OCI-LY7 (cell line): ENCODE measurements at regions not wholly inside any gene's neighbourhood (a gene's known extent, or its start where the extent isn't known, plus 50 kb on each side); places are given as distances from the start of the nearest gene placed in this dataset.

Source experiments
- EZH2phosphoT487 ChIP-seq: fragments of 200-600 bp; sonication (generic); IDR thresholded peaks from 2 replicates; pipeline ENCODE4 v1.6.1; 2018; ENCODE audit warnings: low read depth, borderline replicate concordance, mild to moderate bottlenecking, mixed run types, antibody characterized with exemption, low read length, moderate library complexity, mixed read lengths
- TF ChIP-seq, protein P1 (sequence below): fragments of 200-600 bp; sonication (generic); conservative IDR thresholded peaks from 2 replicates; pipeline ENCODE4 v1.5.1; 2014; ENCODE audit warnings: mild to moderate bottlenecking, antibody characterized with exemption, low read length, moderate library complexity, mixed read lengths

DNA sequence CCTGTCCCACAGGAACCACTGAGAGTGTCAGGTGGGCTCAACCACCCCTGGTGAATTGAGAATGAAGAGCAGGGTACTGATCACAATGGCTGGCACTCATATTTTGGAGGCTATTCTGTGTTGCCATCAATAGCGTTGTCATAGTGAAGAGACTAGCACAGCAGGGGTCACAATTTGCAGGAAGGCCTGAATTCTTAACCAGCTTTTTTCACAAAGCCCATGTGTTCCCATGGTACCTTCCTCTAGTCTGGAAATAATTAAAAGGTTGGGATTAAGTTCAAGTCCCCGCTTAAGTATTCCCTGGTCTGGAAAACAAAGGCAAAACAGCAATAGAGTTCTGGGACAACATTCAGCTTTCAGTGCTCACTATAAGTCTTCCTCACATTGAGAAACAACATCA lies 1051.7 kb downstream of the C4orf33 start:
- TF ChIP-seq, protein P1, sequence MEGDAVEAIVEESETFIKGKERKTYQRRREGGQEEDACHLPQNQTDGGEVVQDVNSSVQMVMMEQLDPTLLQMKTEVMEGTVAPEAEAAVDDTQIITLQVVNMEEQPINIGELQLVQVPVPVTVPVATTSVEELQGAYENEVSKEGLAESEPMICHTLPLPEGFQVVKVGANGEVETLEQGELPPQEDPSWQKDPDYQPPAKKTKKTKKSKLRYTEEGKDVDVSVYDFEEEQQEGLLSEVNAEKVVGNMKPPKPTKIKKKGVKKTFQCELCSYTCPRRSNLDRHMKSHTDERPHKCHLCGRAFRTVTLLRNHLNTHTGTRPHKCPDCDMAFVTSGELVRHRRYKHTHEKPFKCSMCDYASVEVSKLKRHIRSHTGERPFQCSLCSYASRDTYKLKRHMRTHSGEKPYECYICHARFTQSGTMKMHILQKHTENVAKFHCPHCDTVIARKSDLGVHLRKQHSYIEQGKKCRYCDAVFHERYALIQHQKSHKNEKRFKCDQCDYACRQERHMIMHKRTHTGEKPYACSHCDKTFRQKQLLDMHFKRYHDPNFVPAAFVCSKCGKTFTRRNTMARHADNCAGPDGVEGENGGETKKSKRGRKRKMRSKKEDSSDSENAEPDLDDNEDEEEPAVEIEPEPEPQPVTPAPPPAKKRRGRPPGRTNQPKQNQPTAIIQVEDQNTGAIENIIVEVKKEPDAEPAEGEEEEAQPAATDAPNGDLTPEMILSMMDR, result no peak
- TF ChIP-seq EZH2phosphoT487, result no peak
